GM18508 (cell line): ENCODE measurements at regions not wholly inside any gene's neighbourhood (a gene's known extent, or its start where the extent isn't known, plus 50 kb on each side); places are given as distances from the start of the nearest gene placed in this dataset.

Source experiments
- ATAC-seq: cut with Tn5 transposase; IDR thresholded peaks from one replicate; pipeline ENCODE4 v1.9.1; 2021; ENCODE audit warnings: moderate number of reproducible peaks; ENCODE audit not compliant: insufficient read depth, unreplicated experiment

DNA sequence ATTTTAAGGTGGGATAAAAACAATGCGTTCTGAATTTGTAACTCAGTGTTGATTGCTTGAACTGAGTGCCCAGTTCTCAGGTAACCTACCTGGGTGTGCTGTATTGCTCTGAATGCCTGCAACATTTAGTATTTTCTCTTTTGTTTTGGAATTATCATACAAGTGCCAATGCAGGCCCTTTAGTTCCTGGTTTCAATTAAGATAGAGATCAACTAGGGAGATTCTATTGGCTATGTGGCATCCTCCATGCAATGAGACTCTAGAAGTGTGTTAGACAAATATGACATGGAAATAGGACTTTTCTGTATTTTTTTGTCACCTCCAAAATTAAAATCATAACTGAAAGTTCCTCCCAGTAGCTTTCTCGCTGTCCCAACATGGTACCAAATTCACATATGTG, 438.7 kb upstream of the IGFBP7 start:
- ATAC-seq = no peak

DNA sequence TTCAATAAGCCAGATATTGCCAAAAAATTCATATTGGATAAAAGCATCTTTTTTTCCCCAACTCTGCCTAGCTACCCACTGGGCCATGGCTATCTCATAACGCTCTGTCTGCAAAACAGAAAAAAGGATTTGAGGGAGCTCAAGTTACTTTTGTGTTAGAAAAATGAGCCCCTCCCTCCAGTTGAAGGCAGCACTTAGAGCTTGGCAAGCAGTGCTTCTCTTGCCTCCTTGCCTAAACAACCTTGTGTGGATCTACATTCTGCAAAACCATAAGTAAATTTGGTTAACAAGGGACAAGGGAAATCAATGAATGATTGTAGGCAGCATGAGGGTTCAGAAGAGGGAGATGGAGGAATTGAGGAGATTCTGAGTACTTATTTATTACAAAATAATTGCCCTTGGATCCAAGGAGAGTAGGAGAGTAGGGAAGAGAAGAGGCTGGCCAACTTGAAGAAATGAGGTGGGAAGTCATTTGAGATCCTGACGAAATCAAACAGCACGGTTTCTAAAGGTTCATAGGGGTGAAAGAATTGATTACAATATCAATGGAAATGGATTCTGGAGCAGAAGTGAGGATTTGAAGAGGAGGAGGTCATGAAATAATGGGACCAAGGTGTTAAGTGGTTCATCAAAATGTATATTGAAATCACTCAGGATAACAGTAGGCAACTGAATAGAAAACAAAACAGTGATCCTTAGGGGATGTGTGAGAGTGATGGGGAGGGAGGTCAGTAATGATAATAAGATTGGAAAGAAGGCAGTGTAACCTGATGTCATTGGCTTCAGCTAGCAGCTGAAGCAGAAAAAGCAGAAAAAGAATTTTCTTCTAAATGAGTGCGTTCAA, 434.8 kb upstream of the IGFBP7 start:
- ATAC-seq = no peak

- ATAC-seq = no peak
These were observed 394.8 kb upstream of the IGFBP7 start for GRCh38 chr4:57504797-57505530.

DNA sequence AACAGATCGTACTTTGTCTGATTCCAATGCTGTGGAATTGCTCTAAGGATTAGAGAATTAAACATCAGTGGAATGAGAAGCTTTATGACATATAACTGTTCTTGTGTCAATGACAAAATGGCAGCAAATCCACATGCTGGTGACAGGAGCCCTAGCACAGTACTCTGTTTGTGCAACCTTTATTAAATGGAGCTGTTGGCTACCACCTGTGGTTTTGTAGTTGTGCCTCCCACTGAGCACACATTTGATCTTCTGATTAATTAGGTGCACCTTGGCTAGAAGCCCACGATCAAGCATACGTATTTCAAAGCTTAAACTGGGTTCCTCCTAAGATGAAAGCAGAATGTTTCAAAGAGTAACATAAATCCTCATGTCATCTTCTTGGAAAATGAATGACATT, 394.0 kb upstream of the IGFBP7 start:
- ATAC-seq = no peak

DNA sequence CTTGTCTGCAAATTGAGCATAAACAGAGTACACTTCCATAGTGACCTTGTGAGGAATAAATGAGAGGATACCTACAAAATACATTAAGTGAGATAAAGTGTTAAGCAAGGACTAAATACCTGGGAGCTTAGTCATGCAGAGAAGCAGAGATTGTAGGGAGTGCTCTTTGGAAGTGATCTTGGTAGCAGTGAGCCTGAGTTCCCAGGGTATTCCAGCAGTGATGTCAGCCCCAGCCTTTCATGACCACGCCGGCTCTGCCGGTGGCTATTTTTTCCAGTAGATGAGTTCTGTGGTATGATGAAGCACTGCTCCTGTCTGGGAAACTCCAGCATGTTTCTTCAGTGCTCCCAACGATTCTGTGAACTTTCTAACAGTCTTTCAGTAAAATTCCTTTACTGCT, 391.5 kb upstream of the IGFBP7 start:
- ATAC-seq = no peak

- ATAC-seq = no peak
These were observed 389.6 kb upstream of the IGFBP7 start for GRCh38 chr4:57499786-57500185.

DNA sequence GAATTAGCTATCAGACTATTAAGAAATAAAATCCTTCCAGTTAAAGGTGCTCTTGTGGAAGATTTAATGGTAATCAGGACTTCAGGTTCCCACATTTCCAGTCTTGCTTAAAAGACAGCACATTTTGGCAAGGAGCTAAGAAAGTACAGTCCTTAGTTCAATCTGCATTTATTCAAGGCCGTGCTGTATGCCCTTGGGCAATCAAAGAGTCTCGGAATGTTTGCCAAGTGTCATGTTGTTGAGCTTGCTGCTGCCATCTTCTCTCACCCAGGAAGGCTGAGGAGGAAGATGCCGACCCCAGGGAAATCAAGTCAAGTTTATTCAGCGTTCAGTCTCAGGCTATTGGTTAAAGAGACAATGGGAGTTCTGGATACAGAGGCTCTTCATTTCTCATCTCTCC, 388.1 kb upstream of the IGFBP7 start:
- no peak for ATAC-seq

DNA sequence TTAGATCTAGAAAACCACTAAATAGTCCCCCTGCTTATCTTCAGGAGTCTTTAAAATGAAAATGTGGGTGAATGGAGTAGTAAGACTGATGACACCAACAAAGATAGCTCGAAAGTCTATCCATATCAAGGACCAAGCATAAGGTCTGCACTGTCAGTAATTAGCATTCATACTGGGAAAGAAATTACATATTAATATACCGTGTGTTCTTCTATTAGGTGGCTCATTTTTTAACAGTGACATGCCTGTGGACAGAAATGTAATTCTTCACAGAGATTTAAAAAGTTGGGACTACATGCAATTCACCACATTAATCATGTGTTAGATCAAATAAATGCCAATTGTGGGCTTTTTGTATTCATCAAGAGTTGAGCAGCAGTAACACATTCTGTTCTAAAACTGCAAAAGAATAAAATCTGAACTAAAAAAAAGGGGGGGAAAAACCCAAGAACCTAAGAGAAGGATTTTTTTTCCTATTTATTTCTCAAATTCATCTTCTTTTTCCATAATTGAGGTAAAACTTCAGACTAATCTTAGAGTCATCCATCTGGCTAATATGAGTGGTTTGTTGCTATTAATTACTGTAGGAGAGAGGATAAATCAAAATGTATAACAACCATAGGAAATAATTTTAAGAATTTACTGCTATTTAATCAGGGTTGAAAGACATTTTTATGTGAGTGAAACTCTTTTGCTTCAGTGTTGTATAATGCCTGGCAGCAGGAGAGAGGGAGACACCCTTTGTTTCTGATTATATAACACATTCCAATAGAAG, 386.7 kb upstream of the IGFBP7 start:
- no peak for ATAC-seq

- no peak for ATAC-seq
These were observed 384.6 kb upstream of the IGFBP7 start for GRCh38 chr4:57494821-57495220.

GRCh38 chr4:57492251-57492878, 382.2 kb upstream of the IGFBP7 start:
- no peak for ATAC-seq

DNA sequence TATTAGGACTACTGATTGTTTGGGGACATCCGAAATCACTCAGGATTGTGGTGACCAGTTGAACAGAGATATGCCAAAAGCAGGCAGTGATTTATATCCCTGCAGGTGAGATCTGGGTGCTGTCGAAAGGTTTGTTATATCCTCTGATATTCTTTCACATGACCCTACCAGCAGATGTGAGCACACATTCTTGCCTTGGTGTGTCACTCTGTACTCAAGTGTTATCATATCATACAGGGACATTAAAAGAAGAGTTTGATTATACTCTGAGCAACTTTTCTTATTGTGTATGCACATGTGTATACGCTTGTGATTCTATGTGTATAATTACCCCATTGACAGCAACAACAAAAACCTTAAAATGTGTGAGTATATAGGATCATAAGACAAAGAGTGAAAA, 381.2 kb upstream of the IGFBP7 start:
- no peak for ATAC-seq

GRCh38 chr4:57490520-57491255, 380.5 kb upstream of the IGFBP7 start:
- ATAC-seq = no peak

DNA sequence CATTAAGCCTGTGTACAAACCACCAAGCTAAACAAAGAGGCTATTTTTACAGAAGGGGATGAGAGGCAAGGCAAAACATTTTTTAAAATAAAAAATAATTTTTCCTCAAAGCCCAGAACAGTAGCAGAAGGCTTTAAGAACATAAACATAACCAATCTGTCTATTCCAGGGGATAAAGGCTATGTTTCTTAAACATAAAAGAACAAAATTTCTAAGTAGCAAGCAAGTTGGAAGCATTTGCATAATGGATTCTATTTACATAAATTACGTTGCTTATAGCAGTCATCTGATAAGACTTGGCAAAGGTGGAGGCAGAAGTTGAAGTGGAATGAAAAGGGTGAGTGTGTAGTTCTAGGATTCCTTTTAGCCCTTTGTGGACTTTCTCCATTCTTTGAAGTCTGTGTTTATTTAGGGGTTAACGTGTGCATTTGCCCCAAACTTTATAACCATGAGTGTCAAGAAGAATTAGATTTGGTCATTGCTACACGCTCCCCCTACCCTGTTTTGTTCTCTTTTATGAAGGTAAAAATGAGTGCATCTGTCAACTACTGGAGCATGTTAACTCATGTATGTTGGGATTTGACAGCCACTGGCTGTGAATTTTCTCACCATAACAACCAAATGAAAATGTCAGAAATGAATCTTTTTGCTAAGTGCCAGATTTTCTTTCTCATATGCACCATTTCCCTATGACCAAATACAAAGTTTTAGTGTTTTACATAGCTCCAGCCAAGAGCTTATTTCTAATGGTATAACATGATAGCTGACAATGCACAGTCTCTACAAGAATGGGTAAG, 378.4 kb upstream of the IGFBP7 start:
- no peak for ATAC-seq

DNA sequence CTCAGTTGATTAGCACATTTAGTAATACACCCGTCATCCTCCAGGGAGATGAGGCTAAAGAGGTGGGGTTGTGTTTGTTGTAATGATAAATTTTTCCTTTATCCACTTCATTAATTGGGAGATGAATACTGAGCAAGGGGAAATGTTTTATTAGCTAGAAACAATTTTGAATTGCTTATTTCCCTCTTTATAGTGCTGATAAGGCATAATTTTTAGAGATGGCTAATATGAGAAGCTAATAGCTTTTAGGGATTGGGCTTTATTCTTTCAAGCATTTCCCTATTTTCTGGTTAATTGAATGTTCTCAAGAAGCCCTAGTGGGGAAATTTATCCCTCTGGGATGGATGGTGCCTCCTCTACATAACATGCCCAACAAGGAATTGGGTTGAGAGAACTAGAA, 365.2 kb upstream of the IGFBP7 start:
- no peak for ATAC-seq

GRCh38 chr4:57465321-57466056, 355.3 kb upstream of the IGFBP7 start:
- no peak for ATAC-seq

GRCh38 chr4:57462843-57463242, 352.7 kb upstream of the IGFBP7 start:
- ATAC-seq = no peak

- ATAC-seq = no peak
These were observed 350.8 kb upstream of the IGFBP7 start for GRCh38 chr4:57460967-57461366.

DNA sequence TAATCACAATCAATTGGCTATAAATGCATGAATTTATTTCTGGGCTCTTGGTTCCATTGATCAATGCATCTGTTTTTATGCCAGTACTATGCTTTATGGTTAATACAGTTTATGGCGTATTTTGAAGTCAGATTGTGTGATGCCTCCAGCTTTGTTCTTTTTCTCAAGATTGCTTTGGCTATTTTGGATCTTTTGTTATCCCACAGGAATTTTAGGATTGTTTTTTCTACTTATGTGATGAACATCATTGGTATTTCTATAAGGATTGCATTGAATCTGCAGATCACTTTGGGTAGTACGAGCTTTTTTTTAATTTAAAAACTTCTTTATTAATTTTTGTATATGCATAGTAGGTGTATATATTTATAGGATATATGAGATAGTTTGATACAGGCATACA, 338.7 kb upstream of the IGFBP7 start:
- ATAC-seq = no peak
